ENCODE measurements at regions not wholly inside any gene's neighbourhood (a gene's known extent, or its start where the extent isn't known, plus 50 kb on each side); places are given as distances from the start of the nearest gene placed in this dataset.

DNA sequence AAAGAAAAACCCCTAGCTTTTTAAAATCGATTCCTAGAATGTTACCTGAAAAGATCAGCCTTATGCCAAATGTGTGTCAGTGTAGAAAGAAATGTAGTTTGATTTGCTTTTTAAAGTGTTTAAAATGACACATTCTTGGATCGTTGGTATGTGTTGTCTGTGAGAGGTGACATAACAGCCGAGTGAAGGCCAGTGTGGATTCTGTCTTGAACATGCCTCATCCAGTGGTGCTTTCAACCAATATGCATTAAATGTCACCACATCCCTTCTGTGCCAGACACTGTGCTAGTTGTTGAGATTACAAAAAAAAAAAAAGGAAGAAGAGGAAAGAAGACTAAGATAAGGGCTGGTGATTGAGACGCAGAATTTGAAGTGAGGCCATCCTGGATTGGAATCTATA lies 994.2 kb upstream of the TENM3 start:
- Histone ChIP-seq H2AFZ (ENCODE audit: low read depth, low read length) (no peak overlapping the region), H3K9ac (ENCODE audit: low read depth, low read length) (no peak overlapping the region), H3K4me2 (ENCODE audit: insufficient read depth, low read length) (no peak overlapping the region), H3K27ac (ENCODE audit: low read length) (no peak overlapping the region), H3K4me3 (ENCODE audit: low read depth in 1 of 2, low read length in 2 of 2) (no peak overlapping the region), H3K79me2 (ENCODE audit: insufficient read depth, low read length) (no peaks in the 10 kb centered on the region), H4K20me1 (ENCODE audit: insufficient read depth, low read length) (no peaks in the 10 kb centered on the region), H3K36me3 (ENCODE audit: insufficient read depth, low read length) (no peaks in the 10 kb centered on the region), H3K27me3 (ENCODE audit: insufficient read depth, low read length, poor library complexity) (no peaks in the 10 kb centered on the region), H3K9me3 (ENCODE audit: insufficient read depth, low read length, severe bottlenecking) (peaks cover 4% of the 10 kb centered on the region), H3K4me1 (ENCODE audit: insufficient read depth, low read length) (no peaks in the 10 kb centered on the region)
- TF ChIP-seq, protein P1, sequence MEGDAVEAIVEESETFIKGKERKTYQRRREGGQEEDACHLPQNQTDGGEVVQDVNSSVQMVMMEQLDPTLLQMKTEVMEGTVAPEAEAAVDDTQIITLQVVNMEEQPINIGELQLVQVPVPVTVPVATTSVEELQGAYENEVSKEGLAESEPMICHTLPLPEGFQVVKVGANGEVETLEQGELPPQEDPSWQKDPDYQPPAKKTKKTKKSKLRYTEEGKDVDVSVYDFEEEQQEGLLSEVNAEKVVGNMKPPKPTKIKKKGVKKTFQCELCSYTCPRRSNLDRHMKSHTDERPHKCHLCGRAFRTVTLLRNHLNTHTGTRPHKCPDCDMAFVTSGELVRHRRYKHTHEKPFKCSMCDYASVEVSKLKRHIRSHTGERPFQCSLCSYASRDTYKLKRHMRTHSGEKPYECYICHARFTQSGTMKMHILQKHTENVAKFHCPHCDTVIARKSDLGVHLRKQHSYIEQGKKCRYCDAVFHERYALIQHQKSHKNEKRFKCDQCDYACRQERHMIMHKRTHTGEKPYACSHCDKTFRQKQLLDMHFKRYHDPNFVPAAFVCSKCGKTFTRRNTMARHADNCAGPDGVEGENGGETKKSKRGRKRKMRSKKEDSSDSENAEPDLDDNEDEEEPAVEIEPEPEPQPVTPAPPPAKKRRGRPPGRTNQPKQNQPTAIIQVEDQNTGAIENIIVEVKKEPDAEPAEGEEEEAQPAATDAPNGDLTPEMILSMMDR (IDR thresholded peaks at IDR 0.05; ENCODE audit: borderline replicate concordance, extremely low read depth, low read length, poor library complexity, severe bottlenecking) = no peak
- ATAC-seq (ENCODE audit: insufficient read depth, low read depth) (no peak), DNase-seq (no peak)

DNA sequence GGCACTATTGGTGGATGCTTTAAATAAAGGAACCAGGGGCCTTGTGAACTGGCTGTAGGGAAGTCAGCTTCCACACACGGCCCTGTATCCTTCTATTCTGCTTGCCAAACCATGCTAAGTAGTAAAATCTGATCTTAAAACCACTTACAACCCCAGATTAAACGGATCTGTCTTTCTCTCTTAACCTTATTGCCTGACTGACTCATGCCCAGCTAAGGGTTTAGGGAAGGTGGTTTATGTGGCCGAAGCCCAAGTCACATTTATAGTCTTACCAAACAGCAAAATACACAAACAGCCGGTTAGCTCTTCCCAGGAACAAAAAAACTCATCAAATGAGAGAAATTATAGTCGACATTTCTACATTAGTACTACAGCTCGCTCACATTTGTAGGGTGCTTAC lies 988.4 kb upstream of the TENM3 start:
- DNase-seq = no peak
- no peaks in the 10 kb centered on the region for H3K79me2 ChIP-seq (ENCODE audit: insufficient read depth, low read length)
- H3K9me3 ChIP-seq (ENCODE audit: insufficient read depth, low read length, severe bottlenecking) = peaks cover 4% of the 10 kb centered on the region
- no peaks in the 10 kb centered on the region for H3K36me3 ChIP-seq (ENCODE audit: insufficient read depth, low read length)
- no peak overlapping the region for H2AFZ ChIP-seq (ENCODE audit: low read depth, low read length)
- H3K4me1 ChIP-seq (ENCODE audit: insufficient read depth, low read length) = no peaks in the 10 kb centered on the region
- H3K27me3 ChIP-seq (ENCODE audit: insufficient read depth, low read length, poor library complexity) = no peaks in the 10 kb centered on the region
- no peak overlapping the region for H3K4me2 ChIP-seq (ENCODE audit: insufficient read depth, low read length)
- ATAC-seq (ENCODE audit: insufficient read depth, low read depth) = no peak
- no peak overlapping the region for H3K9ac ChIP-seq (ENCODE audit: low read depth, low read length)
- no peak overlapping the region for H3K27ac ChIP-seq (ENCODE audit: low read length)
- H4K20me1 ChIP-seq (ENCODE audit: insufficient read depth, low read length) = no peaks in the 10 kb centered on the region
- H3K4me3 ChIP-seq (ENCODE audit: low read depth in 1 of 2, low read length in 2 of 2) = no peak overlapping the region
- no peak for TF ChIP-seq EZH2 (IDR thresholded peaks at IDR 0.05; ENCODE audit: borderline replicate concordance, low read depth, low read length, severe bottlenecking)

DNA sequence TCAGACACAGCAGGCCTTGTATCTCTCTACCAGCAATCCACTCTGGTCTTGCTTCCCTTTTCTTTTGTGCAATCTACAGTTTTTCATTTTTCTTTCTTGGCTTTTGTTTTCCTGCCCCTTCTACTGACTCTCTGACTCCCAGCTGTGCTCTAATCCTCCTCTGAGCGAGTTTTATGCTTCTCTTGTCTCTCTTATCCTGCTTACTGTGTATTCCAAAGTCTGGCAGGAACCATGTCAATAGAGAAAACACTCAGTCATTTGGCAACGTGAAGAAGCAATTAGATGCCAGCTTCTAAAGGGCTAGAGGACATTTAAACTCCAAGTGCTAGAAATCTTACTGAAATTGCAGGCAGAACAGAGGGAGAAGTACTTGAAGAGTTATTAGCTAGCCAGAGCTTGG lies 984.6 kb upstream of the TENM3 start:
- Histone ChIP-seq H3K4me1 (ENCODE audit: insufficient read depth, low read length) (no peaks in the 10 kb centered on the region), H3K27ac (ENCODE audit: low read length) (no peak overlapping the region), H3K4me2 (ENCODE audit: insufficient read depth, low read length) (no peak overlapping the region), H3K4me3 (ENCODE audit: low read depth in 1 of 2, low read length in 2 of 2) (no peak overlapping the region), H3K27me3 (ENCODE audit: insufficient read depth, low read length, poor library complexity) (no peaks in the 10 kb centered on the region), H4K20me1 (ENCODE audit: insufficient read depth, low read length) (no peaks in the 10 kb centered on the region), H3K9ac (ENCODE audit: low read depth, low read length) (no peak overlapping the region), H3K9me3 (ENCODE audit: insufficient read depth, low read length, severe bottlenecking) (no peaks in the 10 kb centered on the region), H3K79me2 (ENCODE audit: insufficient read depth, low read length) (no peaks in the 10 kb centered on the region), H2AFZ (ENCODE audit: low read depth, low read length) (no peak overlapping the region), H3K36me3 (ENCODE audit: insufficient read depth, low read length) (no peaks in the 10 kb centered on the region)
- DNase-seq = no peak
- TF ChIP-seq, protein P1 (IDR thresholded peaks at IDR 0.05; ENCODE audit: borderline replicate concordance, extremely low read depth, low read length, poor library complexity, severe bottlenecking) = no peak
- TF ChIP-seq EZH2 (IDR thresholded peaks at IDR 0.05; ENCODE audit: borderline replicate concordance, low read depth, low read length, severe bottlenecking) = no peak
- no peak for ATAC-seq (ENCODE audit: insufficient read depth, low read depth)

- Histone ChIP-seq H3K27ac (ENCODE audit: low read length) (no peak overlapping the region), H3K27me3 (ENCODE audit: insufficient read depth, low read length, poor library complexity) (no peaks in the 10 kb centered on the region), H3K4me3 (ENCODE audit: low read depth in 1 of 2, low read length in 2 of 2) (no peak overlapping the region), H3K4me2 (ENCODE audit: insufficient read depth, low read length) (no peak overlapping the region), H4K20me1 (ENCODE audit: insufficient read depth, low read length) (no peaks in the 10 kb centered on the region), H3K79me2 (ENCODE audit: insufficient read depth, low read length) (no peaks in the 10 kb centered on the region), H3K36me3 (ENCODE audit: insufficient read depth, low read length) (no peaks in the 10 kb centered on the region), H3K9me3 (ENCODE audit: insufficient read depth, low read length, severe bottlenecking) (no peaks in the 10 kb centered on the region), H3K9ac (ENCODE audit: low read depth, low read length) (no peak overlapping the region), H3K4me1 (ENCODE audit: insufficient read depth, low read length) (no peaks in the 10 kb centered on the region), H2AFZ (ENCODE audit: low read depth, low read length) (no peak overlapping the region)
- ATAC-seq (ENCODE audit: insufficient read depth, low read depth) (no peak), DNase-seq (no peak)
- TF ChIP-seq, protein P1 (IDR thresholded peaks at IDR 0.05; ENCODE audit: borderline replicate concordance, extremely low read depth, low read length, poor library complexity, severe bottlenecking) = no peak
- TF ChIP-seq EZH2 (IDR thresholded peaks at IDR 0.05; ENCODE audit: borderline replicate concordance, low read depth, low read length, severe bottlenecking) = no peak
Observed at GRCh38 chr4:181259081-181259709, 984.0 kb upstream of the TENM3 start.
